Midbrain (tissue), 1 donor: ENCODE measurements at regions not wholly inside any gene's neighbourhood (a gene's known extent, or its start where the extent isn't known, plus 50 kb on each side); places are given as distances from the start of the nearest gene placed in this dataset.

Experiments used
- DNase-seq: peaks from one replicate; lab custom pipeline; 2025; lab: John Stamatoyannopoulos, UW

- no peak for DNase-seq
Observed at GRCh38 chr15:37260255-37260654, 159.9 kb upstream of the MEIS2 start.

GRCh38 chr15:37261685-37262084 lies 161.3 kb upstream of the MEIS2 start:
- no peak for DNase-seq

DNA sequence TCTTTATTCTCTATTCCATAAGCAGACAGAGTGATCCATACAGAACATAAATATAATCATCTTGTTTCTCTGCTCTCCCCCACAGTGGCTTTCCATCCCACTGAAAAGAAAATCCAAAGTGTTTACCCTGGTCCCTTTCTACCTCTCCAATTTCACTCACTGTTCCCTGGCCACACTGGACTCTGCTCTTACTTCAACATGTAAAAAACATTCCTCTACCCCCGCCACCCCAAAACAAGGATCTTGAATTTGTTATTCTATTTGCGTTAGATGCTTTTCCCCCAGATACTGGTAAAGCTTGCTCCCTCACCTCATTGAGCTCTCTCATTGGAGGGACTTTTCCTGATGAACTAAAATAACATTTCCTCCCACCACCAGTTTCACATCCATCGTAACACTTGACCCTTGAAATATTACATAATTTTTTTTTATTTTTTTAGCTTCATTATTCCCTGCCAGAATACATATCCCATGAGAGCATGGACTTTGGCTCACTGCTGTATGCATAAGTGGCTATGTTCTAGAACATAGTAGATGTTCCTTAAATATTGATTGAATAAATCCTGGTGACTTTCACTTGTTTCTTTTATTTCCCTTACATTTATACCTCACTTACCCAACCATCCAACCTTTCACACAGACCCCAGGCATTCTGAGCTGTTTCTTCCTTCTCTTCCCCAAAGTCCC lies 162.7 kb upstream of the MEIS2 start:
- no peak for DNase-seq

- no peak for DNase-seq
Observed at GRCh38 chr15:37289109-37289765, 188.9 kb upstream of the MEIS2 start.

DNA sequence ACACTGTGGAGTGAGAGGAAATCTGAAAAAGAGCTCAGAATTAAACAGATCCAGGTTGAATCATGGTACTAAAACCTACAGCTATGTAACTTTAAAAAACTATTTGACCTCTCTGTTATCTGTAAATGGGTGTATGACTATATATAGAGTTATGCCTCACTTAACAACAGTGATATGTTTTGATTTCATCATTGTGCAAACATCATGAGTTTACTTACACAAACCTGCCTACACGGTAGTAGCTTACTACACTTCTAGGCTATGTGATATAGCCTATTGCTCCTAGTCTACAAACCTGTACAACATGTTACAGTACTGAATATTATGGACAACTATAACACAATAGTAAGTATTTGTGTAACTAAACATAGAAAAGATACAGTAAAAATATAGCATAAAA lies 191.6 kb upstream of the MEIS2 start:
- no peak for DNase-seq

GRCh38 chr15:37298271-37298670 lies 197.9 kb upstream of the MEIS2 start:
- DNase-seq: no peak

GRCh38 chr15:37339437-37339836 lies 239.1 kb upstream of the MEIS2 start:
- DNase-seq: no peak

GRCh38 chr15:37339856-37340255 lies 239.5 kb upstream of the MEIS2 start:
- DNase-seq: no peak

GRCh38 chr15:37340438-37340837 lies 240.1 kb upstream of the MEIS2 start:
- DNase-seq: no peak

DNA sequence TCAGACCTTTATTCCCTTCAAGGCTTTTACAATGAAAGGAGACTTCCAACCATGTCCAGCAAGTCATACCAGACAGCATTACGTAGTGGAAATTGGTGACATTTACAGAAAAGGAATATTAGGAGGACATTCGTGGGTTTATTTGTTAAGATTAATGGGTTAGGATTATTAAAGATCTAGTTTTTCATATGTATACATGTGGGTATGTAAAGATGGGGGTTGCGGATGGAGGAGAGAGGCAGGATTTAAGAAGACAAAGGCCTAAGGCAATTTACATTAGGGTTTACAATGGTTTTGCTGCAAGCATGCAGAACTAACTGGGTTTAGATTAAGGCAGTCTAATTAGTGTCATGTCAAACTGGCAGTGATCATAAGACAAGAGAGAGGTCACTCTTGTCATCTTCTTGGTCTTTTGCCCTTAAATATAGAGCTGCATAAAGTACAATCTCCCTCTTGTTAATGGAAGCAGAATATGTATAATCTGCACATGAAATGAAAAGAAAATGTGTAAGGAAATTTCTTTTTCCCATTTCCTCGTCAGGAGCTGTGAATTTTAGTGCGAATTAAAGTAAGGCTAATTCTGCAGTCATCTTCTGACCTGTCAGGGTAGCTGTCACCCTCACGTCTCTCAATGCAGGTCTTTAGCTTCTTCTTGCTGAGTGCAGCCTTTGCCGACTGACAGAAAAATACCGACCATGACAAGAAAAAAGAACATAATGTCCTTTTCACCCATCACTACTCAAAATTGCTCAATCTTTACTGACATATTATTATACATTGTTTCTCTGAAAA lies 258.9 kb upstream of the MEIS2 start:
- no peak for DNase-seq

GRCh38 chr15:37359893-37360290 lies 259.5 kb upstream of the MEIS2 start:
- DNase-seq: no peak

DNA sequence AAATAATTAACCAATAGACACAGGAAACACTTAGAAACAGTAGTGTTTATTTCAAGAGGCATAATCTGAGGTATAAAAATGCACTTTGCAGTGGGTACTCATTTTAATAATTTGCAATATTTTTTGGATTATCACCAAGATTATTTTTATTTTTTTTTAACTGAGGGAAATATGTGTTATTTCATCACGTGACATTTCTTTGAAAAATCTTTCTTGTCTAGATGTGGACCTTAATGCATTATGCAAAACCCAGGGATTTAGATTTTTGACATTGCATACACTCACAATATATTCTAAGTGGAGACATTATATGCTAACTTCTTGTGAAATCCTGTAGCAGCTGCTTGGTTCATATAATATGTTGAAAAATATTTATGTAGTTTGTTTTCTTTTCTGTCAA lies 260.4 kb upstream of the MEIS2 start:
- no peak for DNase-seq

GRCh38 chr15:37361621-37362020 lies 261.3 kb upstream of the MEIS2 start:
- no peak for DNase-seq

DNA sequence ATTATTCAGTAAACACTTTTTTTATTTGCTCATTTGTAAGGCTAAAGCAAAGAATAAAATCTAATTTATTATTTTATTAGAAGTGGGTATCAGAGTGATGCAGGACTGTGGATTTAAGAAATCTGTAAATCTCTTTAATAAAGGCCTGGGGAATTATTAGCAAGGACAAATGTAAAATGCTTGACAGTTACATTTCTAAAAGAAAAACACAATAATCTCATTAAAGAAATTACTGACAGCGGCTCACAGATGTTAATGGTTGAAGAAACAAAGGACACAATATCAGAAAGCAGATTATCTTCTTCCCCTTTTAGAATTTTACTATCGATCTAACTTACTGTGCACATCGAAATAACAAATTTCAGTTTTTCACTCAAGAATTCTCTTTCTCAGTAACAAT lies 262.1 kb upstream of the MEIS2 start:
- no peak for DNase-seq

DNA sequence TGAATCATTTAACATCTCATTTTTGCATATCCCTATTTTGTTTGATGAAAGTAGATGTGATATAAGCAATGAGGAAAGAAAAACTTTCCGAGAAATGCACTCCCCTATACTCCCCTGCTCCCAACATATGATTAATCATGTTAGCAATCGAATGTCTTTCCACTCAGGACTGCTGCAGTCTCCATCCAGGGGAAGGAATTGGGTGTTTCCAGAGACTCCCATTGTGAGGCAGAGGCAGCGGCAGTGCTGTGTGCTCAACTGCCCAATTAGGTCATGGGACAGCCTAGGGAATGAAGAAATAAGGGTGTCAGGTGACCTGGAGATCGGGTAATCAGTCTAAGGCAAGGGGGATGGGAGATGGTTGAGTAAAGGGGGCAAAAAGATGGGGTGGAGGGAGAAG lies 268.6 kb upstream of the MEIS2 start:
- DNase-seq: no peak

DNA sequence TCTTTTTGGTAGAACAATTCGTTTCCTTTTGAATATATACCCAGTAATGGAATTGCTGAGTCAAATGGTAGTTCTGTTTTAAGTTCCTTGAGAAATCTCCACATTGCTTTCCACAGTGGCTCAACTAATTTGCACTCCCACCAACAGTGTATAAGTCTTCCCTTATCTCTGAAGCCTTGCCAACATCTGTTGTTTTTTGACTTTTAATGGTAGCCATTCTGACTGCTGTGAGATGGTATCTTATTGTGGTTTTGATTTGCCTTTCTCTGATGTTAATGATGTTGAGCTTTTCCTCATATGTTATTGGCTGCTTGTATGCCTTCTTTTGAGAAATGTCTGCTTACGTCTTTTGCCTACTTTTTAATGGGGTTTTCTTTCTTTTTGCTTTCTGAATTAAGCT lies 270.6 kb upstream of the MEIS2 start:
- no peak for DNase-seq

DNA sequence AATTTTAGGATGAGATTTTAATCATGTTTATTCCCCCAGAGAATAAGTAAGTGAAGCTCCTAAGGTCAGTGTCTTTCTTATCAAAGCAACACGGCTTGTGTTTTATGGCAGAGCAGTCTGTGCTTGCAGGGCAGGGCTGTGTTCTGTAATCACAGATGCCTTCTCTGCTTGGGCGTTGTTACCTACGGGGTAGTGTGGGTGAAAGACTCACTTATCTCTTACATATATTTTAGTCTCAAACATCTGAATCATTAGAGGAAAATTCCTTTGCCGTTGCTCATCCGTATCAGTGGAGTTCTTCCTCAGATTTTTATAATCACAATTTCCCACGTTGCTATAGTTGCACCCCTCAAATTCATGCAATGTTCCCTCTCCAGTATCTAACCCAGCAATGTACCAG lies 271.7 kb upstream of the MEIS2 start:
- no peak for DNase-seq

- DNase-seq: no peak
Observed at GRCh38 chr15:37375519-37375918, 275.2 kb upstream of the MEIS2 start.

- no peak for DNase-seq
Observed at GRCh38 chr15:37377428-37377827, 277.1 kb upstream of the MEIS2 start.

GRCh38 chr15:37394402-37395099 lies 294.2 kb upstream of the MEIS2 start:
- DNase-seq: no peak

DNA sequence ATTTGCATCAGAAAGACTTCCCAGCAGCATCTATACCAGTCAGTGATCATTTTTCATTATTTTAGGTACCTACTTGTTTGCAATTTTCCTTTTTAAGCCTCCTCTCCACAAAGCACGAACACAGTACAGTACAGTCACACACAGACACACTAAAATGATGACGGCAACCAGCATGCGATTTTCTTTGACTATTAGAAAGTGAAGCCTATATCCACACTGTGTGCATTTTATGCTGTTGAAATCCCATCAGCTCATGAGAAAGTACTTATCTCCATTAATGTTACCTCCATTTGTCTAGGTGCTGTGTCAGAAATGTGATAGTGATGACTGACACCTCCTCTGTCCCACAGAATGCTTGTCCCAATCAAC lies 294.7 kb upstream of the MEIS2 start:
- no peak for DNase-seq

DNA sequence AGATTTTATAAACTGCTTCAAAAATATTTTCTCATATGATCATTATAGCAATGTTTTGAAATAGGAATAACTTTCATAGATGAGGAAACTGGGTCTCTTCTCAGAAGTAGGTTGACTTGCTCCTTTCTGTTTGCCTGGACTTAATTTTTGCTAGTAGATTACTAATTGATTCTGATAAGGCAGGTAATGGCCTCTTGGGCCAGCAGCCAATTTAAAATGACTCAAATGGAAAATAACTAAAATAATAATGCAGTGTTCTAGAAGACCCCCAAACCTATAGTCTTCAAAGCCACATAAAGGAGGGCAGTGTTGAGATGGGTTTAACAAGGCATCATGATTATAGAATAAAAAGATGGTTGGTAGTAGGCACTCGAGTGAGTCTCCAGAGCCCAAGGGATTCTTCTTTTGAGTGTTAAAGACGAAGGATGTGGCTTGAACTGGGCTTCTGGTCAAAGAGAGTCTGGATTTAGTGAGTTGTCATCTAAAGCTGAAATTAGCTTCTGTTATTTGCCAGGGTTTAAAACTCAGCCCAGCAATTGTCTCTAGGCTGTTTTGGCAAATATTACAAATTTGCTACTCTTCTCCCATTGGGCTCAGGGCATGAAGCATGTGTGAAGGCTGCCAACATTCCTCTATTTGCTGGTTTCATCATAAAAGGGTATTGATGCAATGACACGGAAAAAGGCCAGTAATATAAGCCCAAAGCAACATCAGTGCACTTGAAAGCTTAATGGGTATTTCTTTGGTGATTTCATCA lies 297.1 kb upstream of the MEIS2 start:
- DNase-seq: no peak
